HUDEP-2 (cell line): ENCODE measurements at regions not wholly inside any gene's neighbourhood (a gene's known extent, or its start where the extent isn't known, plus 50 kb on each side); places are given as distances from the start of the nearest gene placed in this dataset.
"Not testable (repeated sequence)": the region's sequence is repeated elsewhere in the genome, so short reads cannot be mapped to it uniquely, and the experiment has no call there.

Experiments used
- DNase-seq, 76 experiments: peaks; one replicate each; lab custom pipeline; 2025; ENCODE audit not compliant: unreplicated experiment in 76 of 76; lab: John Stamatoyannopoulos, UW

GRCh38 chr1:64358692-64359091 lies 111.2 kb upstream of the CACHD1 start:
- no peak for DNase-seq

GRCh38 chr1:64361974-64362373 lies 108.0 kb upstream of the CACHD1 start:
- no peak for DNase-seq

GRCh38 chr1:64363111-64363510 lies 106.8 kb upstream of the CACHD1 start:
- DNase-seq: no peak

- no peak for DNase-seq
These were observed 106.3 kb upstream of the CACHD1 start for GRCh38 chr1:64363616-64364015.

- DNase-seq: no peak
These were observed 103.1 kb upstream of the CACHD1 start for GRCh38 chr1:64366821-64367220.

- DNase-seq: no peak
These were observed 101.6 kb upstream of the CACHD1 start for GRCh38 chr1:64368344-64368743.

- no peak for DNase-seq
These were observed 91.1 kb upstream of the CACHD1 start for GRCh38 chr1:64378826-64379225.

- DNase-seq: peak in 1 of 76 experiments; percentile 14
These were observed 82.3 kb upstream of the CACHD1 start for GRCh38 chr1:64387389-64388285.

GRCh38 chr1:64388336-64388735 lies 81.6 kb upstream of the CACHD1 start:
- no peak for DNase-seq

GRCh38 chr1:64392109-64392508 lies 77.8 kb upstream of the CACHD1 start:
- no peak for DNase-seq

GRCh38 chr1:64393790-64394189 lies 76.1 kb upstream of the CACHD1 start:
- no peak for DNase-seq

GRCh38 chr1:64396817-64397216 lies 73.1 kb upstream of the CACHD1 start:
- peak in 5 of 76 experiments; percentile 2 to 21 (median 9) for DNase-seq

- no peak for DNase-seq
These were observed 72.4 kb upstream of the CACHD1 start for GRCh38 chr1:64397541-64397940.

- no peak for DNase-seq
These were observed 71.0 kb upstream of the CACHD1 start for GRCh38 chr1:64398936-64399335.

GRCh38 chr1:64401285-64401684 lies 68.6 kb upstream of the CACHD1 start:
- no peak for DNase-seq

GRCh38 chr1:64403331-64403730 lies 66.6 kb upstream of the CACHD1 start:
- no peak for DNase-seq

- no peak for DNase-seq
These were observed 65.7 kb upstream of the CACHD1 start for GRCh38 chr1:64404202-64404601.

GRCh38 chr1:64405833-64406232 lies 64.1 kb upstream of the CACHD1 start:
- DNase-seq: no peak

GRCh38 chr1:64410217-64410616 lies 59.7 kb upstream of the CACHD1 start:
- DNase-seq: no peak

GRCh38 chr1:64414855-64415546 lies 54.9 kb upstream of the CACHD1 start:
- not testable (repeated sequence) for DNase-seq

GRCh38 chr1:64417803-64418202 lies 52.1 kb upstream of the CACHD1 start:
- no peak for DNase-seq
